Hematopoietic multipotent progenitor cell treated with erythropoietin and hydrocortisone succinate and interleukin-3 and kit ligand, for 17 days (in vitro differentiated cells): ENCODE measurements at regions not wholly inside any gene's neighbourhood (a gene's known extent, or its start where the extent isn't known, plus 50 kb on each side); places are given as distances from the start of the nearest gene placed in this dataset.
"Not testable (repeated sequence)": the region's sequence is repeated elsewhere in the genome, so short reads cannot be mapped to it uniquely, and the experiment has no call there.

Experiments
- DNase-seq: peaks from one replicate; pipeline ENCODE4 v3.0.0-alpha.2; 2015; ENCODE audit warnings: low spot score

DNA sequence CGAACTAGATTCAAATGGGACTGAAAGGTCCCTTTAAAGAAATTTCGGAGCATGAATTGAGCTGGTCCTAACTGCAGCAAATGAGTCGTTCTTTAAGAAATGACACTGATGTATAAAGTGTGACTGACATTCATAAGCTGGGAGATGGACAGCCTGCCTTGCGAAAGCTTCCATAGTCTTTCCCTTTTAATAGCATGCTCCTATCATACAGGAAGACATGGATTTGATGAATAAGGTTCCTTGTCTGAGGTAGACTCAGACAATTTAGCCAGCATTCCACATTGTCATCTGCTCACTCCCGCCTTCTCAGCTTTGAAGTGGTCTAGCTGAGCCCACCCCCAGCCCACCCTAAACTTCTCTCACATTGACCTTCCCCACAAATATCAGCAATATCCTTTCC lies 264.9 kb downstream of the TSN start:
- no peak for DNase-seq

DNA sequence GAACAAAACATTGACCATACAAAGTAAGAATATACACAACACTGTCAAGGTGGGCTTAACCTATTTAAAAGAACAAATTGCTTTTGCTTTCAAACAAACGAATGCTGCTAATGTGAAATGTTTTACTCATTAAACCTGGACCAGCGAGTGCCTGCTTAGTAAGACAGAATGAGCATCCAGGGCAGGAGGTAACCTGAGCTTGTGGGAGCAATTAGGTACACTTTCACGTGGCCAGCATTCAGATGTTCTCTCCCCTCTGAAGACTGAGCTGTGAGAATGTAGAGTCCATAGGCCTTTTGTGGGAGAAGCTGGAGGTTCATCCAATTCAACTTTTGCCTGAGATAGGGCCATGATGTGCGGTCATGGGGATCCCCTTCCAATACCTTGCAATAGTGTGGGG lies 266.5 kb downstream of the TSN start:
- DNase-seq, result no peak

DNA sequence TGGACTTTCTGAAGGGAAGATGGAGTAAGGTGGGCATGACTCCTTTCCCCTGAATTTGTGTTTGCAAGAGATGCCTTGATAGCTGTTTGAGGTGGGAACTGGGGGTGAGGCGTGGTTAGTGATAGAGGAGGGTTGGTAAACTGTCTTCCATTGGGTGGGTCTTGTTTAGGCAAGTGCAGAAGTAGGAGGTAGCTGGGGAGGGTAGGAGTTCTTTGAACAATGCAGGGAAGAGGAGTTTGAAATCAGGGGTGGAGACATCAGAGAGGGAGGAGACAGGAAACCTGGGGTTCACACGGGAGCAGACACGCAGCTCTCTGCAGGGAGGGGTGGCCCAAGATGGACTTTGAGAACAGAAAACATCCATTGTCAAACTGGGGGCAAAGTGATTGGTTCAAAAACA lies 267.1 kb downstream of the TSN start:
- no peak for DNase-seq

DNA sequence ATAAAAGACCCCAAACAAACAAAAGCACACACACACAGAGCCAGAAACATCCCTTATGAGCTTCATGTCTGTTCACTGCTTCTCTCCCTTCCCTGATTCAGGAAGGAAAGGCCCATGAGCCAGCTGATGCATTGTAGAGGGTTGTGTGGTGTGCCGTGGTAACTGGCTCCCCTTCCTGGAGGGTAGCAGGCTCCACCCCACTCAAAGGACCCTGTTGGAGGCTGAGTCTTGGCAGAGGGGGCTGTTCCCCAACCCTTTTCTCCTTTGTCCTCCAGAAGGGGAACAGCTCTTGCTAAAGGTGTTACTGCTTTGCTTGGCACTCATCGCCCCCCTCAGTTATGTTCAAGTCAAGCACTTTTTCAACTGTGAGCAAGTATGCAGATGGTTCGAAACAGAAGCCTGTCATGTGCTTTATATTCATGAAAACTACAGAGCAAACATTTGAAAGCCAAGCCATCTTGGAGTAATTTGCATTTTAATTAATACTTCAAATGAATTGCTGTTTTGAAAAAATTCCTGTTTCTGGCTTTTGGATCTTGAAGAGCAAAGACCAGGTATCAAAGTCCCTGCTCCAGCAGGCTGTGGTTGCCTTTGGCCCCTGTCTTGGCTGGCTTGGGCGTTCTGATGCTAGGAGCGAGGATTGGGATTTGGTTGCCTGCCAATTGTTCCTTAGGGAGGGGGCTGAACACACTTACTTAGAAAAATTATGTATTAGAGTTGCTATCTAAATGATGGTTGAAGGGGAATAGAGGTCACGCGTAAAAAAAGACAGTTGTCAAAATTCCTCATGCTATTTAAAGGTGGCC lies 267.8 kb downstream of the TSN start:
- no peak for DNase-seq

DNA sequence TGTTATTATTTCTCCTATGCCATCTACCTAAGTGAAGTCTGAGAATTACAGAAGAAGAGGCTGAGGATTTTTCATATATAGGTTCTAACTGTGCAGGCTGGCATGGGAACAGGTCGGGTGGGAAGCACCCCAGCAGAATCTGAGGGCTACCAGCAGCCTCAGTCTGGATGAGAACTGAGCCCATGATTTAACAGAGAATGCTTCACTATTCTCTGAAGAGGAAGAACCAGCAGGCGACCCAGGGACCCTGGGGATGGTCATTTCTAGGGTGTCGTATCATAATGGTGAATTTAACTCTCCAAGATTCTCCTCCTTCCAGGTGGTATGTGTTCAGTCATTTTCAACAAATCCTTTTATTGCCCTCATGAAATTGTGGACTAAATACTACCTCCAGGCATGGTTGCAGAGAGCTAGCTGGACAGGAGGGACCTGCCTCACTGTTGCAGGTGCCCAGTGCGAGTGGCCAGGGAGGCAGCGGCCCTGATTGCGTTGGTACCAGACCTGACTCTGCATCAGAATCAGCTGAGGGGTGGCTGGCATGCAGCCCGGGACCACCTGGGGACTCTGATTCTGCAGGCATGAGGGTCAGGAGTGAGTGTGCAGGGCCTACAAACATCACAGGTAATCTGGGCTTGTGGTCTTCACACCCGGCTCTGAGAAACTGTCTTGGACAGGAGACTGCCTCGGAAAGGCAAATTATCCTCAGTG lies 272.2 kb downstream of the TSN start:
- DNase-seq, result no peak

DNA sequence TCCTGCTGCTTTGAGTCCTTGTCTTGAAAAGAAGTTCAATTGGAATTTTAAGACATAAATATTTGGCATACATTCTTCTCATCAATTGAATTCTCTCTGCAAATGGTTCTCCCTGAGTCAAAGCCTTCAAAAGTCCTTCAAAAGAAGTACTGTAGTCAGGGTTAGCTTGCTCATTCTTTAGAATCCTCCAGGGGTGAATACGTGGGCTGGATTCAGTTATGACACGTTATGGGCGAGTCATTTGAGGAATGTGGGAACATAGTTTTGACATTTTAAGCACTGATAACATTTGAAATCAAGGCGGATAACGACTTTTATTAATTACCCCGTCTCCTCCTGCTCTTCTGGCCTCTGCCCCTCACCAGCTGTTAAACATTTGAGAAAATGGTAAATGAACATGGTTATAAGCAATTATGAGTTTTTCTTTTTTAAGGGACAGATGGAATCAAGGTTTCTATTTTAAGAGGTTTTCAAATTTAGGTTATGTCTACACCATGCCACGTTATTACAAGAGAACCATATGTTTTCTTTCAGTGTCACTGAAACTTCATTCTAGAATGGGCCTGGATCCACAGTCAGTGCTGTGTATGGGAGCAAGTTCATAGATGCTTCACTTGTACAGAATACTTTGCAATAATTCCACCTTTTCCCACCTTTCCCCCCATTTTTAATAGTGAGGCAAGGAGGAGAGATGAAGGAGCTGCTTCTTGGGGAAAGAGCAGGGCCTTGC lies 273.1 kb downstream of the TSN start:
- DNase-seq, result no peak

DNA sequence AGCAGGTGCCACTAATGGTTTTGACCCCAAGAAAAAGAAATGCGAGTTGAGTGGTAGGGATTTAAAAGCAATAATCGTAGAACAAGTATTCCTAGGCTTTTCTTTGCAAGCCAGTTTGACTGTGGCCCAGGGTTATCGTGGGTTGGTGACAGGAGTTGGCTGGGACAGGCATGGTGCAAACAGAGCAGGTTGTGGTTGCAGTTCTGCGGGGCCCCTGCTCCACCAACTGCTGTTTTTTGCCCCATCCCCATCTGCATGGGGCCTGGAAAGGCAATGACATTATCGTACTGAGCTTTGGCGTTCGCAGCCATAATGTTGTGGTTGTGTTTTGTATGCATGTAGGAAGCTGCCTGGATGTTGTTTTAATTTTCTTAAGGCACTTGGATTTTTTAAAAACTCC lies 274.0 kb downstream of the TSN start:
- DNase-seq, result no peak

DNA sequence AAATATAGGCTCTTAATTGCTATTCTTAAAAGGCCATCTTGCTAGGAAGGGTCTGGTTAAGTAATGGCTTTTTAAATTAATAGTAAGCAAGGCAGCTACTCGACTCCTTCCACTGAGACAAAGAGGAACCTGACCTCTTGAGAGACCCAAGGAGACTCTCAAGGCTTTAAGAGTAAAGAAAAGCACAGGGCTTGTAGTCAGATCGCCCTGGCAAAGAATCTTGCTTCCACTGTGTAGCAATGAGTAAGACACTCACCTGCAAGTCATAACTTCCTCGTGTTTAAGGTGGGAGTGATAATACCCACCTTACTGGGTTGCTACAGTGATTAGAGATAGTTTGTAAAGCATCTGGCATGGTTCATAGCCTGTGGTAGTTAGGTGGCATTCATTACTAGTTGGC lies 274.5 kb downstream of the TSN start:
- DNase-seq, result no peak

DNA sequence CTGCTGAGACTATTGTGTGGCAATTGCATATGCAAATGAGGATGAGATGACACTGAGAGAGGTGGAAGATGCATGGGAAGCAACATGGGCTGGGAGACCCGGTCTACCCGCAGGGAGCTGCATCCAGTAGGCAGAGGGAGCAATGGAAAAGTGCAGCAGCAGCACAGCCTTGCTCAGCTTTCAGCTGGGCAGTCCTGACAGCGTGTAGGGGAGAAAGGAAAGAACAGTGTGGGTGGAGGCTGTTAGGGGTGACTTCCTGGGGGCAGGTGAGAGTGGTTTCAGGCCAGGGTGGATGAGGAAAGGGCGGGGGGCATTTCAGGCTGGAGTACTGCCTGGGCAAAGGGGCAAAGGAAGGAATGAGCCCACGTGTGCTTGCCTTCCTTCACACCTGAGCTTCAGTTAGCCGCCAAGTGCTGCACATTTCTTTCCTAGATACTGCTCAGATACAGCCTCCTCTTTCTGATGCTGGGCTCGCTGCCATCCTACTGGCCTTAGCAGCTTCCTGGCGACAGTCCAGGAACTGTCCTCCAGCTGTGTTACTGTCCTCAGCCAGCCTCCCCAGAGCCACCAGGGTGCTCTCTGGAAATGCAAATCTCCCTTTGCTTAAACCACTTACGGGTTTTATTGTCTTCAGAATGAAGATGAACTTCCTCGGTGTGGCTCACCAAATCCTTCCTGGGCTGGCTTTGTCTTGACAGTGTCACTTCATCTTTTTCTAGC lies 276.3 kb downstream of the TSN start:
- no peak for DNase-seq

DNA sequence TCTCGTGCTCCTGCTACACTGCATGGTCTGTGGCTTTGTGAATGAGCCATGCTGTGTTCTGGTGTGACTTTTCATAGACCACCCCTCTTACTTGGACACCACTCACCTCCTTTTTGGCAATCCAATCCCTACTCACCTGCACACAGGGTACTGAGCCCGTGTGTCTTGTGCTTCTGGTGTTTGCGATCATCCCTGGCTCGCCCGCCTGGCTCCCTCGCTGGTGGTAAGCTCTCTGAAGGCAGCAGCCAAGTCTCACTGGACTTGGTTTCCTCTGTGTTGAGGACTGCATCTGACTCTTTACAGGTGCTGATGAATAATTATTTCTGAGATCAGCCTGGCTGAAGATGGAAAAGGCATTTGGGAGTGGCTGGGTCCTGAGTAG lies 276.8 kb downstream of the TSN start:
- no peak for DNase-seq

DNA sequence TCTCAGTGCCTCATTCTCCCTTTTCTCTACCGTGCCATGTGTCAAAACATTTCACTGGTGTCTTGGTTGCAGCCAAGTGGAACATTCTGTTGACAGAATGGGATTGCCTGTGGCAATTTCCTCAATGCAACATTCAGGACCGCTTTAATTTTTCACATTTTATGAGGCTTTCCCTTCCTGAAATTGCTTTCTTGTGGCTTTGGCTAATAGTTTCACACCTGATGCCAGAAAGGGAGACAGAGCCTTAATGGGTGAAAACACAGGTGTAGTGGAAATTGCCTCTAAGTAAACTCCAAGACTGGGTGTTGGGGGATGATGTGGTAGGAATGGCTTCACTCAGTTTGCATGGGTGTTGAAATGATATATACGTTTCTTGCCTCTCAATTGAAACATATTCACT lies 278.3 kb downstream of the TSN start:
- DNase-seq, result no peak

DNA sequence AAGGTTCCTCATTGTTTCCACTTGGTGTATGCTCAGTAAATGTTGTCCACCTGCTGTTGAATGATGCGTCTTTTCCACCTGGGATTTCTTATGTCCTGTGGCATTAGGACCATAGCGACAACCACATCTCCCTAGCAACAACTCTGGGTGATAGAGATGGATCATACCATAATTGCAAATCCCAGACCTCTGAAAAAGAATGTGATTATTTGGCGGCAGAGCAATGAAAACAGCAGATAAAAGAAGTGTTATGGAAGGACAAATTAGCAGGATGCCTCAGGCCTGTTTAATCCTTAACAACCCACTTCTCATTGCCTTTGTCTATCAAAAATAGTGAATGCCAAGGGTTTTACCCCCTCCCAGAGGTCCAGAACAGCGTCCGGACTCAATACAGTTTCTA lies 278.9 kb downstream of the TSN start:
- no peak for DNase-seq

DNA sequence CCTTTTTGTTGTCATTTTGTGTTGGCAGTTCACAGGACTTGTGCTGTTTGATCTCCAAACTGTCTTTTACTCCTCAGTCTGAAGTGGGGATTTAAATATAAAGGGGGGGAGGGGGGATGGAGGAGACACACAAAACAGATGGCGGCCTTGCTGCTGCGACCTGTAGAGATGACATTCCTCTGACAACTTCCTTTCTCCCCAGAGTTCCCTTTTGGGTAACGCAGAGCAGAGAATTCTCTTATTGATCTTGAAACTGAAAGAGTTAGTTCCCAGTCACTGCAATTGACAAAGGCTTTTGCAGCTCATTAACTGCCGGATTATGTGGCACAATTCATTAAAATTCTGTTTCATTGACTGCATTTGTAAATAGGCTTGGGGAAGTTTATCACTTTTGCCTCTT lies 279.3 kb downstream of the TSN start:
- no peak for DNase-seq

DNA sequence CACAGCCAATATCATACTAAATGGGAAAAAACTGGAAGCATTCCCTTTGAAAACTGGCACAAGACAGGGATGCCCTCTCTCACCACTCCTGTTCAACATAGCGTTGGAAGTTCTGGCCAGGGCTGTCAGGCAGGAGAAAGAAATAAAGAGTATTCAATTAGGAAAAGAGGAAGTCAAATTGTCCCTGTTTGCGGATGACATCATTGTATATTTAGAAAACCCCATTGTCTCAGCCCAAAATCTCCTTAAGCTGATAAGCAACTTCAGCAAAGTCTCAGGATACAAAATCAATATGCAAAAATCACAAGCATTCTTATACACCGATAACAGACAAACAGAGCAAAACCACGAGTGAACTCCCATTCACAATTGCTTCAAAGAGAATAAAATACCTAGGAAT lies 283.4 kb downstream of the TSN start:
- DNase-seq, result not testable (repeated sequence)

DNA sequence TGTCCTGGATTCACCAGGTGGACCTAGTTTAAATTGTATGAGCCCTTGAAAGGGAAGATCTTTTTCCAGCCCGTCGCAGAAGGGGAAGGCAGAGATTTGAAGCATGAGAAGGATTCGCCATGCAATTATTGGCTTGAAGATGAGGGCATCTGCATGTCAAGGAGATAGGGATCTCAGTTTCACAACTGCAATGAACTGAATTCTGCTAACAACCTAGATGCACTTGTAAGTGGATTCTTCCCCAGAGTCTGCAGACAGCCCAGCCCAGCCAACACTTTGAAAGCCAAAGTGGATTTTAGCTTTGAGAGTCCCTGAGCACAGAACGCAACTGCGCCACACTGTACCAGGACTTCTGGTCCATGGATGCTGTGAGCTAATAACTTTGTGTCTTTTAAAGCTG lies 286.0 kb downstream of the TSN start:
- DNase-seq, result no peak

DNA sequence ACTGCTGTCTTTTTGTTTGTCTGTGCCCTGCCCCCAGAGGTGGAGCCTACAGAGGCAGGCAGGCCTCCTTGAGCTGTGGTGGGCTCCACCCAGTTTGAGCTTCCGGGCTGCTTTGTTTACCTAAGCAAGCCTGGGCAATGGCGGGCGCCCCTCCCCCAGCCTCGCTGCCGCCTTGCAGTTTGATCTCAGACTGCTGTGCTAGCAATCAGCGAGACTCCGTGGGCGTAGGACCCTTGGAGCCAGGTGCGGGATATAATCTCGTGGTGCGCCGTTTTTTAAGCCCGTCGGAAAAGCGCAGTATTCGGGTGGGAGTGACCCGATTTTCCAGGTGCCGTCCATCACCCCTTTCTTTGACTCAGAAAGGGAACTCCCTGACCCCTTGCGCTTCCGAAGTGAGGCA lies 296.2 kb downstream of the TSN start:
- not testable (repeated sequence) for DNase-seq

DNA sequence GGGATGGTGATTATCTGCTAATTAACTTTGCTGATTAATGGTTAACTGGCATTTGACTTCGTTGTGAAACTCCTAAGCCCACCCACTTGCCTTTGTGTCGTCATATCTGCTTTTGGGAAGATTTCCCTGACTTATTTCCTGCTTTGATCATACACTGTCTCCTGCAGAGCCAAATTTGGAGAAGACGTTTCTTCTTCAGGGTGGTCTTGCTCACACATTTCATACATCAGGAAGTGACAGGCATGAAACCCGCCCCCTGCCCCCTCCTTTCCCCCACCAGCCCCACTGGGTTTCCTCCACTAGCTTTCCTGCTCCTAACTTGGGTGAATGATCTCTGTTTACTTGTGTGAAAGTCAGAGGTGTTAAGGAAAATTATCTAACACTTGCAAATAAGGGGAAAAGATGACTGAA lies 300.1 kb downstream of the TSN start:
- DNase-seq, result no peak

DNA sequence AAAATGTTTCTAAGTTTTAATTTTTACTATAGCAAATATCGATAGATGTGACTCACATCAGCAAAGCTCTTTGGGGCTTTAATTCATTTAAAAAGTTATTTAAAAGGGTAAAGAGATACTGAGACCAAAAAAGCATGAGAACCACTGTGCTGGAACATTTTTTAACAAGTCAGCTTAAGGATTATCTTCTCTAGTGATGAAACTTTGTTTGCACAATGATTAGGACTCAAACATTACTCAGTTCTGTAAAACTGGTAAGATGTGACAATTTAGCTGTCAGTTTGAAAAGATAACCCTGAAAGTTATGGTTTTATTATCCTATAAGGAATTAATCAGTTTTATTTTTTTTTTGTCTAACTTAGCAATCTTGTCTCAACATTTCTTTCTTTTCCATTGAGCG lies 301.4 kb downstream of the TSN start:
- no peak for DNase-seq

DNA sequence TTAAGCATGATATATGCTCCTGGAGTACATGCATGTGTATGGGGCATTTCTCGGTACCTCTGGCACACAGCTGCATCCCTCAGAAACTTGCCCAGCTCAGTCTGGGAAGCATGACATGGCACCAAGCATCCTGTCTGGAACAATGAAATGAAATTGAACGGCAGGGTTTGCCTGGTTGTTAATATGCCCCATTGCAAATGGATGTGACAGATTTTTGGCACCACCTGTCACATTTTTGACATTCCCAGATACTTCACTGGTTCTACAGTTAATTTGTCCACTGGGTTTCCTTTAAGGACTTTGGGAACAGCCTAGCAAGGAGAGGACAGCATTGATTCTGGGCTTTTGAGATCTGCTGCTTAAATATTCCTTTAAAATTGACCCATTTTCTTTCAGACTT lies 305.8 kb downstream of the TSN start:
- no peak for DNase-seq

DNA sequence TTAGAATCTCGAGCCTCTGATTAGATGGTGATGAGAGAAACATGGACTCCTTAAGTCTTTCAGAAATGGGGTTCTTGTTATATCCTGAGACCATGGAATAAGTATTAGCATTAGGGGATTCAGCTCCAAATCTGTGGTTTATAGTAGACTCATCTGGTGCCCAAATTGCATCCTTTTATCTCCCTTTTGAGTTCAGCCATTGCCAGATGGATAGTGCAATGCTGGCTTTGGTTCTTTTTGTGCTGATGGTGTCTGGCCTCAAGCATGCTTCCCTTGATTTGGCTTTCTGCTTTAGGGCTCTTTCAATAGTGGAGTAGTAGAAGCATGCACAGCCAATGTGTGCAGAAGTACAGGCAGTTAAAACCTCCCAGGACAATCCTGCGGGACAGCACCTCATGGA lies 306.4 kb downstream of the TSN start:
- no peak for DNase-seq

DNA sequence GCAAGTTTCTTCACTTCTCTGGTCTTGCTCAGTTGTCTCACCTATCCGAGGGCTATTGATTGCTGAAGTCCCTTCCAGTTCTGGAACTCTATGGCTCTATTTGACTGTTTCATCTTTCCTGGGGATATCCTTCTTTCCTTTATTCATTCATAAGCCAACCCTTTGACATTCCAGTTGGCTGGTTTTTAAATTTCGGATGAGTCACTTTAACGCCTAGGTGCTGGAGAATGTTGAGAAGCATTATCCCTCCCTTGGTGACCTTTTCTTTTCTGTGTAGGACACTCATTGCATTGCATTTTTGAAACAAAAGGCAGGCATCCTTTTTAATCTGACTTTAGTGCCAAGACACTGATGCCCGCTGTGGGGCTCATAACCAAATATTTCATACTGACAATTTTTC lies 307.1 kb downstream of the TSN start:
- no peak for DNase-seq

DNA sequence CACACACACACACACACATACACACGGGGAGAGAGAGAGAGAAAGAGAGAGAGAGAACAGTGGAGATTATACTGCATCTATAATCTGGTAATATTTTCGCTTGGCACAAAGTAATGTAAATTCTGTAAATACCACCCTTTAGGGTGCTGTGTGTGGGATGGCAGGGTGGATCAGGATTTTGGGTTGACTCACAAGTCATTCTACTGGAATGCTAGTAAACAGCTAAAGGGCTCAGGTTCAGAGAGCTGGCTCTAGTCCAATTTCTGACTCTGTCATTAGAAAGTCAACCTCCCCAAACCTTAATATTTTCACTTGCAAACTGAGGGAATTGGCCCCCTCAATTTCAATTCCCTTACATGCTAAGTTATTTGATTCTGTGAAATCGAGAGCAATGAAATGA lies 308.3 kb downstream of the TSN start:
- DNase-seq, result no peak
